CD4-positive, alpha-beta T cell treated with Interleukin-17A for 4 hours (primary cell): ENCODE measurements at regions not wholly inside any gene's neighbourhood (a gene's known extent, or its start where the extent isn't known, plus 50 kb on each side); places are given as distances from the start of the nearest gene placed in this dataset.
"Not testable (repeated sequence)": the region's sequence is repeated elsewhere in the genome, so short reads cannot be mapped to it uniquely, and the experiment has no call there.

Experiments used
- DNase-seq: peaks from one replicate; pipeline ENCODE4 v3.0.0-alpha.2; 2020; ENCODE audit warnings: mixed read lengths

DNA sequence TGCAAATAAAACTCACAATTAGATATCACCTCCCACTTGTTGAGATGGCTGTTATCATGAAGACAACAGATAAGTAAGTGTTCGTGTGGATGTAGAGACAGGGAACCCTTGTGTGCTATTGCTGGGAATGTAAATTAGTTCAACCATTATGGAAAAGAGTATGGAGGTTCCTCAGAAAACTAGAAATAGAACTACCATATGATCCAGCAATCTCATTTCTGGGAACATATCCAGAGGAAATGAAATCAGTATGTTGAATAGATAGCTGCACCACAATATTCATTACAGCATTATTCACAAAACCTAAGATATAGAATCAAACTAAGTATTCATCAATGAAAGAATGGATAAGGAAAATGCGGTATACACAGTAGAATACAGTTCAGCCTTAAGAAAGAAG lies 418.7 kb upstream of the CNTN6 start:
- DNase-seq, result no peak

- DNase-seq, result no peak
Observed at GRCh38 chr3:675846-676245, 417.0 kb upstream of the CNTN6 start.

DNA sequence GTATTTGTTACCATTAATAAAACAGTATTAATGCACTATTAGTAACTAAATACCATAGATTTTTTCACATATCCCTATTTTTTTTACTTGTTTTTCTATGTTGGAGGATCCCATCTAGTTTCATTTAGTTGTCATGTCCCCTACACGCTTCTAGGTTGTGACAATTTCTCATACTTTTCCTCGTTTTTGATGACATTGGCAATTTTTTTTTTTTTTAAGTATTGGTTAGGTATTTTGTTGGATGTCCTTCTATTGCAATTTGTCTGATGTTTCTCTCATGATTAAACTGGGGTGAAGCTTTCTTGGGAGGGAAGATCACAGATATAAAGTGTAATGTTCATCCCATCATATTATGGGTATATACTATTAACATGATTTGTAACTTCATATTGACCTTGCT lies 409.1 kb upstream of the CNTN6 start:
- no peak for DNase-seq

DNA sequence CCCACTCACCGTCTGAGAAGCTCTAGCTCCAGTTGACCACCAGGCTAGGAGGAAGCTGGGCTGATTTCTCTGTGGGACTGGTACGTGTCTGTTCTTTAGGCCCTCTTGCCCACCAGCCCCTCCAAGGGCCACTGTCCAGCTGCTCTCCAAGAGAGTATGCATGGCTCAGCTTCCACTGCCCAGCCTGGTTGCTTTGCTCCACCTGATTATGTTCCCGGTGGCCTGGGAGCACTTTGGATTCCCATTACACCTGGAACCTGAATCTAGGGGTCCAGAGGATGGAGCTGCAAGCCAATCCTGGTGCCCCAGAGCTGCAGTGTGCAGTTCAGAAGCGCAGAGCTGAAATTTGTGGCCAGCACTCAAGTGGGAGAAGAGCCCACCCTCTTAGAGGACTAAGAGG lies 402.1 kb upstream of the CNTN6 start:
- DNase-seq, result no peak

DNA sequence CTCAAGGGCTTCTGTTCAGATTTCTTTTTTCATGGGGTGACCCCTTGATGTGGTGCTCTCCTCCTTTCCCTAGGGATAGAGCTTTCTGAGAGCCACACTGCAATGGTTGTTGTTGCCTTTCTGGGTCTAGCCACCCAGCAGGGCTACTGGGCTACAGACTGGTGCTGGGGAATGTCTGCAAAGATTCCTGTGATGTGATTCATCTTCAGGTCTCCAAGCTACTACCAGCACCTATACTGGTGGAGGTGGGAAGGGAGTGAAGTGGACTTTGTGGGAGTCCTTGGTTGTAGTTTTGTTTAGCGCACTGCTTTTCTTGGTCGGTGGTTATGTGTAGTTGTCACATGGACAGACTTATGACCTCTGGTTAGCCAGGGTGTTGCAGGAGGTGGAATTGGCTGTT lies 392.3 kb upstream of the CNTN6 start:
- DNase-seq, result no peak

DNA sequence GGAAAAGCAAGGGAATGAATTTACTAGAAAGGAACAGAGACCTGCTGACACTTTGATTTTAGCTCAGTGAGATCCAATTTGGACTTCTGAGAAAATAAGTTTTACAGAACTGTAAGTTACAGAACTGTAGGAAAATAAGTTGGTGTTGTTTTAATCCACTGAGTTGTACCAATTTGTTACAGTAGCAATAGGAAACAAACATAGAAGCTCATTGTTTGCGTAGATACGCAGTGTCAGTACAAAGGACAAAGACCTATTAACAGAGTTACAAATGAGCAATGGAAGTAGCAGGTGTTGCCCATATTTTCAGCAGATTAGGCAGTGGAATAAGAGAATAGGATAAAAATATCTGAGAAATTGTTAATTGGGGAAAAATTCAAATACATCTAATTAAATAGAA lies 385.8 kb upstream of the CNTN6 start:
- DNase-seq, result no peak

- DNase-seq, result no peak
Observed at GRCh38 chr3:713006-713621, 379.7 kb upstream of the CNTN6 start.

DNA sequence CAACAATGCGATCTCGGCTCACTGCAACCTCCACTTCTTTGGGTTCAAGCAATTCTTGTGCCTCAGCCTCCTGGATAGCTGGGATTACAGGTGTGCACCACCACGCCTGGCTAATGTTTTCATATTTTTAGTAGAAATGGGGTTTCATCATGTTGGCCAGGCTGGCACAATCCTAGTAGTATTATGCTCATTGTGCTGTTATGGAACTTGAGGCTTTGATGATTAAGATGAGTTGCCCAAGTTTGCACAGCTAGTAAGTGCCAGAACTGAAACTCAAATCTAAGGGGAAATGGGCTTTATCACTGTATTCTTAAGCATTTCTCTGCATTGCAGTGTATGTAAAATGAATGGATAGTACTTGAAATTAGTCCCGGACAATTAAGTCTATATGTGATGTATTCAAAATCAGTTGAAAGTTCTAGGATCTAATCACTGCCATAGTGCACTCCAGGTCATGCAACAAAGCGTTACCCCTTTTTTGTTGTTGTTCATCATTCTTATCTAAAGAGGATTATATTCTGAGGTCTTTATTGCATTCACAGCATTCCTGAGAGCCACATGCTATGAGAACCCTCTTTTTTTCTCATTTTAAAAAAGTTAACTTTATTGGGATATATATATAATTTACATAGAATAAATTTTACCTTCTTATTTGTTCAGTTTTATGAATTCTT lies 378.7 kb upstream of the CNTN6 start:
- no peak for DNase-seq

DNA sequence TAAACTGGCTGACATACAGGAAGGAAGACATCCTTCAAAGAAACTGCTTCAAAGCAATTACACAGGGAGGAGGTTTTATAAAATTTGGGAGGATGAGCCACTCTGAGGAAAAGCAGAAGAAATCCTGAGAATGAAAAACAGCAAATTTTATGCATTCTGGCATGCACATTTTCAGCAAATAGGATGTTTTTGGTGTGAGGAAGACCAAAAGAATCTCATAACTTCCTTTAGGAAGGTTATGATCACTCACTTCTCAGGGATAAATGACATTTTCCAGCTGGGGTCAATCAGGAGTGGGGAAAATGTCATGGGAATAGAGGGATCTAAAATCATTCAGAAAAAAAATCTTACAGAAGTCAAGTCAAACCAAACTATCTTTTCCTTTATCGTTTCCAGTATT lies 371.7 kb upstream of the CNTN6 start:
- DNase-seq, result no peak

GRCh38 chr3:732326-732928 lies 360.4 kb upstream of the CNTN6 start:
- no peak for DNase-seq

- no peak for DNase-seq
Observed at GRCh38 chr3:733313-733712, 359.5 kb upstream of the CNTN6 start.

- DNase-seq, result no peak
Observed at GRCh38 chr3:757711-758110, 335.1 kb upstream of the CNTN6 start.

GRCh38 chr3:759106-759505 lies 333.7 kb upstream of the CNTN6 start:
- no peak for DNase-seq

DNA sequence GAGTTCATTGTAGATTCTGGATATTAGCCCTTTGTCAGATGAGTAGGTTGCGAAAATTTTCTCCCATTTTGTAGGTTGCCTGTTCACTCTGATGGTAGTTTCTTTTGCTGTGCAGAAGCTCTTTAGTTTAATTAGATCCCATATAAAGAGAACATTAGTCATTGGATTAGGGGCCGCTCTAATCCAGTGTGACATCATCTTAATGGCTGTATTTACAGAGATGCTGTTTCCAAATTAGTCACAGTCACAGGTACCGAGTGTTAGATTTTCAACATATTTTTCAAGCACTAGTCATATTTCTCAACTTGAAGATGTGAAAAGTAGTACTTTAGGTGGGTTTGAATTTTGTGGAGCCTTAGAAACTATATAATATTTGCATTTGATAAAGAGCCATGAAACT lies 319.4 kb upstream of the CNTN6 start:
- not testable (repeated sequence) for DNase-seq

DNA sequence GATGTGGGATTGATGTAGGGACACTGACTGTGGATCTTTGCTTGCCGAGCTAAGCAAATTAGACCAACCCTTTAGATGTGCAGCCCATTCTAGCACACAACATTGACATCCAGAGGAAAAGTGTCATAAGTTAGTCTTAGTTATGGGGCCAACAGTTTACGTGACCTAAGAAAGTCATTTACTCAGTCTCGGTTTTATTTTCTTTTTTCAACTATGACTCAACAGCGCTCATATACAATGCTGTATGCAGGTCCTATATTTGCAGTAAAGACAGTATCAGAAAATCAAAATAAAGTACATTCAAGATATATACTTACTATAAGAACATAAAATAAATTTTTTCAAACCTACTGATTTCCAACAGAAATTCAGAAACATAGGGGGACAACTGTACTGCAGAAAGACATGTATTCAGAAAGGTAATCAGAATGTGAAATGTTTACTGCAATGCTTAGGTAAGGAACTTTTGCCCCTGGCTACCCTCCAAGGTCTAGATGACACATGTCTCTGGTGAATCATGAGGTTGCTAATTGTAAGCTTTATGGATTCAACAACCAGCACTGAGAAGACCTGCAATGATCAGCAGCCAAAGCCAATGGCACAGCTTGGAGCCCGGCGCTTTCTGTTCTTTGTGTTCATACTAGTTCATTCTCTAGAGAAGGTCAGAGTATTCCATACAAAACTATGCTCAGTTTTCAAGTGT lies 317.5 kb upstream of the CNTN6 start:
- DNase-seq, result no peak

GRCh38 chr3:780505-780904 lies 312.3 kb upstream of the CNTN6 start:
- no peak for DNase-seq

DNA sequence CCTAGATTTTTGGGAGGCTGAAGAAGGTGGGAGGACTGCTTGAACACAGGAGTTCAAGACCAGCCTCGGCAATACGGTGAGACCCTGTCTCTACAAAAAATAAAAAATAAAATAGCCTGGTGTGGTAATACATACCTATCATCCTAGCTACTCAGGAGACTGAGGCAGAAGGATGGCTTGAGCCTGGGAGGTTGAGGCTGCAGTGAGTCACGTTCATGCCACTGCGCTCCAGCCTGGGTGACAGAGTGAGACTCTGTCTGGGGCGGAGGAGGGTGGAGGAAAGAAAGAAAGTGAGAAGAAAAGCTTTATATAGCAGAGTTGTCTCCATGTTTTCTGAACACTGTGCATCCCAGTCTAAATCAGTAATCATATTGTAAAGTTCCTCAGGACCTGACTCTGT lies 301.4 kb upstream of the CNTN6 start:
- DNase-seq, result no peak

GRCh38 chr3:792630-793029 lies 300.2 kb upstream of the CNTN6 start:
- no peak for DNase-seq

GRCh38 chr3:804211-804610 lies 288.6 kb upstream of the CNTN6 start:
- no peak for DNase-seq

- DNase-seq, result no peak
Observed at GRCh38 chr3:805326-805725, 287.5 kb upstream of the CNTN6 start.

DNA sequence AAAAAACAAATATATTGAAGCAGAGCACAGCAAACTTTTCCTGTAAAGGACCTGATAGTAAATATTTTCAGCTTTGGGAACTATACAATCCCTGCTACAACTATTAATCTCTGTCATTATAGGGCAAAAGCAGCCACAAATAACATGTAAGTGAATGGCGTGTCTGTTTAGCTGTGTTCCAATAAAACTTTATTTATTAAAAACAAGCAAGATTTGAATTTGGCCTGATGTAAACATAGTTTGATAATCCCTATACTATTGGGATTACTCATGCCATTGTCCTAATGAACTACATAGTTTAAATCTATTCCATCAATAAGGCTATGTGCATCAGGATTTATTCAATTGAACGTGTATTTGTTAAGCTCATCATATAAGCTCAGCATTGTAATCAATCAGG lies 286.8 kb upstream of the CNTN6 start:
- DNase-seq, result no peak

DNA sequence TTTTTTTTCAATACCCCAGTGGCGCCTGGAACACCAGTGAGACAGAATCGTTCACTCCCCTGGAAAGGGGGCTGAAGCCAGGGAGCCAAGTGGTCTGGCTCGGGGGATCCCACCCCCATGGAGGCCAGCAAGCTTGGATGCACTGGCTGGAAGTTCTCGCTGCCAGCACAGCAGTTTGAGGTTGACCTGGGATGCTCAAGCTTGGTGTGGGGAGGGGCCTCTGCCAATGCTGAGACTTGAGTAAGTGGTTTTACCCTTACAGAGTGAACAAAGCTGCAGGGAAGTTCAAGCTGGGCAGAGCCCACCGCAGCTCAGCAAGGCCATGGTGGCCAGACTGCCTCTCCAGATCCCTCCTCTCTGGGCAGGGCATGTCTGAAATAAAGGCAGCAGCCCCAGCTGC lies 276.2 kb upstream of the CNTN6 start:
- DNase-seq, result no peak

DNA sequence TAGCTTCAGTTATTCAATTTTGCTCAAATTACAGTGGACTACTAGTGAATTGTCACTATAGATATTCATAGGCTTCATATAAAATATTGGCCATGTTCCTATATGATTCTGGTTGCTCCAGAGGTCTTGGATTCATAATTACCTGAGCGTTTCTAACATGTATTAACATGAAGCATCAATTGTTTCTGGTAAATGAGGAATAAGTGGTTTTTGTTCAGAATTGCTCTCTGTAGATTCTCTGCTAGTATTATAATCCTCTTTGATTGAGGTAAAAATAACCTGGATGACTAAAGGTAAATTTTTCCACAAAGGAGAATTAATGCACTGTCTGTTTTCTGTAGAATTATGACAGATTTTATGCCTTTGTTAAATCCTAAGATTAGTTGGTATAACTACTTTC lies 258.1 kb upstream of the CNTN6 start:
- no peak for DNase-seq

- DNase-seq, result no peak
Observed at GRCh38 chr3:835096-835495, 257.7 kb upstream of the CNTN6 start.
